ENCODE measurements at regions not wholly inside any gene's neighbourhood (a gene's known extent, or its start where the extent isn't known, plus 50 kb on each side); places are given as distances from the start of the nearest gene placed in this dataset.

- TF ChIP-seq POLR2AphosphoS5 (IDR thresholded peaks at IDR 0.05) (no peak), EP300 (IDR thresholded peaks at IDR 0.05; ENCODE audit: low read depth) (no peak), POLR2A (IDR thresholded peaks at IDR 0.05) (no peak)
Observed at GRCh38 chr3:106372806-106373190, 504.0 kb upstream of the CBLB start.

Data from transverse colon (tissue), 3 donors.